H4 (cell line): ENCODE measurements at regions not wholly inside any gene's neighbourhood (a gene's known extent, or its start where the extent isn't known, plus 50 kb on each side); places are given as distances from the start of the nearest gene placed in this dataset.
"Not testable (repeated sequence)": the region's sequence is repeated elsewhere in the genome, so short reads cannot be mapped to it uniquely, and the experiment has no call there.

ENCODE experiments used
- DNase-seq: peaks from one replicate; pipeline ENCODE4 v3.0.0-alpha.2; 2015; ENCODE audit warnings: low spot score

DNA sequence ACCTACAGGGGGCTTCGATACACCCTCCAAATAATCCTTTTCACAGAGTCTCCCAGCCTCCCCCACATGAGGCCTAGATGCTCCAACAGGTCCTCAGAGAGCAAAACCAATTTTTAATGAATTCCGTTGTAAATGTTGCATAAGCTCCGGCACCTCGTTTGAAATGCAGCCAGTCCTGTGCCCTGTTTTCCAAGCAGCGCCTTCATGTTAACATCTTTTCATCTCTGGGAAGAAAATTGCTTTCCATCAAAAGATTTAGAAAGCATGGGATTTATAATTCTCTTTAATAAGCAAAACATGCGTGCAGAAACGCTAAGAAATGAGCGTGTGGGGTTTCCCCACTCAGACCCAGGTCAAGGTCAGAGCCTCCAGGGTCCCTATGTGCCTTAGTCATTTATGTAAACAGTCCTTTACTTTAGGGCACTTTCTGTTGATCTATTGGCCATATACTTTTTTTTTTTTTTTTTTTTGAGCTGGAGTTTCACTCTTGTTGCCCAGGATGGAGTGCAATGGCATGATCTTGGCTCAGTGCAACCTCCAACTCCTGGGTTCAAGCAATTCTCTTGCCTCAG is 177.5 kb upstream of the S1PR3 start:
- DNase-seq = no peak

- DNase-seq = peak; percentile 47
Observed at GRCh38 chr9:88814577-88814976, 176.7 kb upstream of the S1PR3 start.

- no peak for DNase-seq
Observed at GRCh38 chr9:88816141-88816540, 175.1 kb upstream of the S1PR3 start.

DNA sequence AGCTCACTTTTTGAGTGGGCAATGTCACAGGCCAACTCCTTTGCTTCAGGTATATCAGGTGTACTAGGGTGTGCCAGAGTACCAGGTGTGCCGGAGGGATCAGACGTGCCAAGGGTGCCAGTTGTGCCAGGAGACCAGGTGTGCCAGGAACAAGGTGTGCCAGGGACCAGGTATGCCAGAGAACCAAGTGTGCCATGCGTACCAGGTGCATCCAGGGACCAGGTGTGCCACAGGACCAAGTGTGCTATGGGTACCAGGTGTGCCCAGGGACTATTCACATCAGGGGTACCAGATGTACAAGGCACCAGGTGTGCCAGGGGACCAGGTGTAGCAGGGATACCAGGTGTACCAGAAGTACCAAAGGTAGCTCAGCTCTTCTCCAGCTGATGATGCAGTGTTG is 174.7 kb upstream of the S1PR3 start:
- DNase-seq = no peak

GRCh38 chr9:88817628-88818027 is 173.6 kb upstream of the S1PR3 start:
- DNase-seq = no peak

- DNase-seq = peak; percentile 68
Observed at GRCh38 chr9:88818495-88819201, 172.6 kb upstream of the S1PR3 start.

GRCh38 chr9:88819476-88819875 is 171.8 kb upstream of the S1PR3 start:
- DNase-seq = no peak

- DNase-seq = no peak
Observed at GRCh38 chr9:88820055-88820454, 171.2 kb upstream of the S1PR3 start.

DNA sequence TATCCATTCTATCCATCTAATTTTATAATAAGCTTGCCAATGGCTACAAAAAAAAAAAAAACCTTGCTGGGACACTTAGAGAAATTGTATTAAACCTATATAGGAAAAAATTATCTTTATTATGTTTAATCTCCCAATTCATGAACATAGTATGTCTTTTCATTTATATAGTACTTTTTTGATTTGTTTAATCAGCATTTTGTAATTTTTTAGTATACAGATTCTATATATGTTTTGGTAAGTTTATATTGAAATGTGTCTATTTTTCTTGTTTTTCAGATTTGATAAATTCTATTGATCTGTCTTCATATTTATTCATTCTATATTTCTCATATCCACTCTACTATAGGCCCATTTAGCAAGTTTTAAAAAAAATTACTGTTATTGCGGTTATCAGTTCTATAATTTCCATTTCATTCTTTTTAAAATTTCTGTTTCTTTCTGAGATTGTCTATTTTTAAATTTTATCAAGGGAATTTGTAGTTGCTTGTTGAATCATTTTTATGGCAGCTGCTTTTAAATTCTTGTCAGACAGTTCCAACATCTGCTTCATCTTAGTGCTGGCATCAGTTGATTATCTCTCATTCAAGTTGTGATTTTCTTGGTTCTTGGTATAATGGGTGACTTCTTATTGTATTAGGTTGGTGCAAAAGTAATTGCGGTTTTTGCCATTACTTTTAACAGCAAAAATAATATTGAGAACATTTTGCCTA is 170.1 kb upstream of the S1PR3 start:
- no peak for DNase-seq

- DNase-seq = no peak
Observed at GRCh38 chr9:88821746-88822106, 169.5 kb upstream of the S1PR3 start.

DNA sequence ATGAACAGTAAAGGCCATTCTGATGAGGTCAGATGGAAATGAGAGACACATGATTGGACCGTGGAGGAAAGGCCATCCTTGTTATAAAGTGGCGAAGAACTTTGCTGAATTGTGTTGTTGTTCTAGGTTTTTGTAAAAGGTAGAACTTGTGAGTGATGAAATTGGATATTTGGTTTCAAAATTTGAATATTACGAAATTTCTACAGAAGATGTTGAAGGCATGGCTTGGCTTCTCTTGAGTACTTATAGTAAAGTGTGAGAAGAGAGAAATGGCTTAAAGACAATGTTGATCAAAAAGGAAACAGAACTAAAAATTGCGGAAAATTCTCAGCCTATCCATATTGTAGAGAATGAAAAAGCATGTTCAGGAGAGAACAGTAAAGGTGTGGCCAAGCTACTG is 166.6 kb upstream of the S1PR3 start:
- no peak for DNase-seq

- no peak for DNase-seq
Observed at GRCh38 chr9:88826181-88826580, 165.1 kb upstream of the S1PR3 start.

- peak; percentile 50 for DNase-seq
Observed at GRCh38 chr9:88826771-88827181, 164.5 kb upstream of the S1PR3 start.

DNA sequence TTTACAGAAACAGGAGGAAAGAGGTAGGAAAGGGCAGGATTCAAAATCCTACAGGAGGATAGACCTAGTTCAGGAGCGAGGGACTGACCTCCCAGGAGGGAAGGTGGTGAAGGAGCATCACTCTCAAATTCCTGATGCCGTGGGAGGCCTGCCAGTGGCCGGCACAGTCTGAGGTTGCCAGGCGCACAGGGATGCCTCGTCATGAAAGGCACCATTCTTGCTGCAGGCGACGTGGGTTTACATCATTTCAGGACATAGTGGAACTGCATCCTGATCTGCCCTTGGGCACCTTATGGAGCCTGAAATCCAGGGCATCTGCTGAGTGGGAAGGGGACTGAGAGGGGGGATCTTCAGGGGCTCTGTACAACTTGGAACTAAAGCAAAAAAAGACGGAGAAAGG is 163.2 kb upstream of the S1PR3 start:
- DNase-seq = no peak

DNA sequence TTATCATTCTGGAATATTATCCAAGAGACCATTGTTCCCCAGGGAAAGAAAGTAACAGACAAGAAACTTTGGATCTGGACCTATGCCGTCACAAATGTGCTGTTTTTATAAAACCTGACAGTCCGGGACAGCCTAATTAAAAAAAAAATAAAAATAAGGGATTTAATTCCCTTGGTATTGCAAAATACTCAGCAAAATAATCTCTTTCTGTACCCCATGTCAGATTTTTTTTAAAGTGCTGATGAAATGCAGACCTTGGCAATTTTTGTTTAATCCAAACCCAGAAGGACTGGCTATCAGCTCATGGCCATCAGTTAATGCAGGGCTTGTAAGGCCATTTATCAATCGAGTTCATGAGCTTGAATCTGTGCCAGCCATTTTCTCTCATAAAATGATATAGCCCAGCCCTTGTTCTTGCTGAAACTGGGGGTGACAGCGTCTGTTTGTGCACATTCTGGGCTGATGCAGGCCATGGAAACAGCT is 162.7 kb upstream of the S1PR3 start:
- no peak for DNase-seq

GRCh38 chr9:88829276-88829675 is 162.0 kb upstream of the S1PR3 start:
- no peak for DNase-seq

- DNase-seq = no peak
Observed at GRCh38 chr9:88831713-88832407, 159.4 kb upstream of the S1PR3 start.

GRCh38 chr9:88833946-88834345 is 157.3 kb upstream of the S1PR3 start:
- no peak for DNase-seq

DNA sequence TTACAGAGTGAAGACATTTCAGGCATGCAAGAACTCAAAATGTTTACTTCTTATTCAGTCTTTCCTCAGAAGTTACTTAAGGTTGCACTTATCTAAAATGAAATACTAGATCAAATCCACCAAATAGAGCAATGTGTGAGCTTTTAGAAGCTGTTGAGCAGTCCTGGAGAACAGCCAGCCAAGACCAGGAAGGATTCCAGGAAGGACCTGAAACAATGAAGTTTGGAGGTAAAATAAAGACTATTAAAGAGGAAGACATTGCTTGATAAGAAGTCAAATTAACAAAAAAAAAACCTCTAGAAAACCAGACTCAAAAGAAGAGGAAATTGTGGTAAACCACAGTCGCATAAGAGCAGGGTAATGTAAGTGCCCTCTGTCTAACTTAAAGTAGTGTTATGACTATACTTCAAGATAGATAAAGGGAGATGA is 156.2 kb upstream of the S1PR3 start:
- DNase-seq = peak; percentile 80

GRCh38 chr9:88835772-88836171 is 155.5 kb upstream of the S1PR3 start:
- no peak for DNase-seq

- no peak for DNase-seq
Observed at GRCh38 chr9:88837731-88838130, 153.5 kb upstream of the S1PR3 start.

DNA sequence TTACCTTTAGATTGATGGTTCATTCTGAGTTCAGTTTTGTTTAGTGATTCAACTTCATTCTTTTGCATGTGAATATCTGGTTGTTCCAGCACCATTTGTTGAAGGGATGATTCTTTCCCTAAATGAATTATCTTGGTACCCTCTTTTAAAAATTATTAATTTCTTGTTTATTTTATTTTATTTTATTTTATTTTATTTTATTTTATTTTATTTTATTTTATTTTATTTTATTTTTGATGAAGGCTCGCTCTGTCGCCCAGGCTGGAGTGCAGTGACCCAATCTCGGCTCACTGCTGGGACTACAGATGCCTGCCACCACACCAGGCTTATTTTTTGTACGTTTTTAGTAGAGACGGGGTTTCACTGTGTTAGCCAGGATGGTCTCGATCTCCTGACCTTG is 141.4 kb upstream of the S1PR3 start:
- DNase-seq = not testable (repeated sequence)
